ENCODE measurements at regions not wholly inside any gene's neighbourhood (a gene's known extent, or its start where the extent isn't known, plus 50 kb on each side); places are given as distances from the start of the nearest gene placed in this dataset.
"Not testable (repeated sequence)": the region's sequence is repeated elsewhere in the genome, so short reads cannot be mapped to it uniquely, and the experiment has no call there.

DNA sequence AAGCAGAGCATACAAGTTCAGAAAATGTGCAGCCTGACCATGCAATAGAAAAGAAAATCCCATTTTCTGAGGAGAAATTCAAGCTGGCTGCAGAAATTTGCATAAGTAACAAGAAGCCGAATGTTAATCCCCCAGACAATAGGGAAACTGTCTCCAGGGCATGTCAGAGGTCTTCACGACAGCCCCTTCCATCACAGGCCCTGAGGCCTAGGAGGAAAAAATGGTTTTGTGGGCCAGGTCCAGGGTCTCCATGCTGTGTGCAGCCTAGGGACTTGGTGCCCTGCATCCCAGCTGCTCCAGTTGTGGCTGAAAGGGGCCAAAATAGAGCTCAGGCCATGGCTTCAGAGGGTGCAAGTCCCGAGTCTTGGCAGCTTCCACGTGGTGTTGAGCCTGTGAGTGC, 225.8 kb upstream of the MSX2 start:
- DNase-seq: not testable (repeated sequence)

DNA sequence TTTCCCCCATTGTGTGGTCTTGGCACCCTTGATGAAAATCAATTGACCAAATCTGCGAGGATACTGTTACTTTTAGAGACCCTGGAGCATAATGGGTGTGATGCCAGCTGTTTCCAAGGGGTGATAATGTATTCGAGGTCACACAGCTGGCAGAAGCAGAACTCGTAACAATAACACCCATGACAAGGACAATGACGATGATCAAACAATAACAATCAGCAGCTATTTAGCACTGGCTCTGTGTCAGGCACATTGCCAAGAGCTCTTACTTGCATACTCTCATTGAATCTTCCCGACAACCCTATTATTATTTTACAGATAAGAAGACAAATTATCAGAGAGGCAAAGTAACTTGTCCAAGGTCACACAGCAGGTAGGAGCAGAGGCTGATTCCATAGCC, 223.7 kb upstream of the MSX2 start:
- no peak for DNase-seq

- no peak for DNase-seq
These were observed 222.8 kb upstream of the MSX2 start for GRCh38 chr5:174501461-174502069.

GRCh38 chr5:174503086-174503460, 221.3 kb upstream of the MSX2 start:
- no peak for DNase-seq

DNA sequence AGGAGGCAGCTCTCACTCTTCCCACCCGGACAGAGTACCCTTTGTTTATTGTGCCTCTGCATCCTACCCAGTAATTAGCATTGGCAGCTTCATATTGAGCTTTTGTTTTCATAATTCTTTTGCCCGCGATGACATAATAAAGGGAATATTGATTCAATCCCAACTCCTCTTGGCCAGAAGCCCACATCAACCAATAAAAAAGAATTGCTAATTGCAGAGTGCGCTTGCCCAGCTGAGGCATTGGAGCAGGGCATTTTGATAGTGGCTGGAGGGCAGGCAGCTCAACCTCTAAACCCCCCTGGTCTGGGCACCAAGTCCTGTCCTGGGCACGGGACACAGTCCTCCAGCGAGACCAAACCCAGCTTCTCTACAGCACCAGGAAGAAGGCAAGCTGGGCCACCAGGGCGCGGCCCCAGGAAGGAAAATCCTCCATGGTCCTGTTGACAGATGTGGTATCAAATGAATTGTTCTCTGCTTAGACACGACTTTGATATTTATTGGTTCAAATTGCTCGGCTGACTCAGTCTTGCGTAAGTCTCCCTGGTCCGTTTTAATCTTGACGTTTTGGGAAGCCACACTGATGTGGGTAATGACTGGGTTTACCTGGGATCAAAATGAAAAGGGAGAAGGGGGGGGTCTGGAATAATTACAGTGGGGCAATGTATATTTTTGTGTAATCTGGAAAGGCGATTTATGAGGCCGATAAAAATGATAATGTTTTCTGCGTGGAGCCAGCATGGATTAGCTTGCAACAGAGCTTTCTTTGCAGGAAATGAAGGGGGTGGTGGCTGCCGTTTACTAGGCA, 220.7 kb upstream of the MSX2 start:
- DNase-seq: no peak

DNA sequence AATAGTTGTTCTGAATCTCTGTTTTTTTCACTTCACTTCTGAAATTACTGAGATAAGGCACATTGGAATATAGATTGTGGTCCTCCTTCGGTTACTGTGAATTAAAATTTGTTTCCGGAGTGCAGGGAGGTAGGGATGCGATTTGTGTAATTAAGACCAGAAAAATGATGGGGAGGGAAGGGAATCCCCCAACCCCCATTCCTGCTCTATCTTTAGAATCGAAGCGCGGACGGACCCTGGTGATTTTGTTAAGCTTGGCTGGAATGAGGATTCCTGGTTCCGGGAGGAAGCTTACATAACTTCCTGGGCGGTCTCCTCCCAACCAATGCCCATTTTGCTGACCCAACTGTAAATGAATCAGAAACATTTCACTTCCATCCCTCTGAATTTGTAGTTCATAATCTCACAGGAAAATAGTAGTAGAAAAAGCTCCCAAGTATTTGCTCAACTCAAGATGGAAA, 220.1 kb upstream of the MSX2 start:
- DNase-seq: no peak

- DNase-seq: no peak
These were observed 218.8 kb upstream of the MSX2 start for GRCh38 chr5:174505621-174506020.

- not testable (repeated sequence) for DNase-seq
These were observed 213.5 kb upstream of the MSX2 start for GRCh38 chr5:174510782-174511453.

GRCh38 chr5:174511714-174512253, 212.6 kb upstream of the MSX2 start:
- no peak for DNase-seq

GRCh38 chr5:174514325-174514724, 210.1 kb upstream of the MSX2 start:
- no peak for DNase-seq

- DNase-seq: no peak
These were observed 209.4 kb upstream of the MSX2 start for GRCh38 chr5:174514983-174515394.

- DNase-seq: no peak
These were observed 207.6 kb upstream of the MSX2 start for GRCh38 chr5:174516741-174517140.

GRCh38 chr5:174518512-174518911, 205.9 kb upstream of the MSX2 start:
- no peak for DNase-seq

- DNase-seq: no peak
These were observed 203.7 kb upstream of the MSX2 start for GRCh38 chr5:174520420-174521396.

DNA sequence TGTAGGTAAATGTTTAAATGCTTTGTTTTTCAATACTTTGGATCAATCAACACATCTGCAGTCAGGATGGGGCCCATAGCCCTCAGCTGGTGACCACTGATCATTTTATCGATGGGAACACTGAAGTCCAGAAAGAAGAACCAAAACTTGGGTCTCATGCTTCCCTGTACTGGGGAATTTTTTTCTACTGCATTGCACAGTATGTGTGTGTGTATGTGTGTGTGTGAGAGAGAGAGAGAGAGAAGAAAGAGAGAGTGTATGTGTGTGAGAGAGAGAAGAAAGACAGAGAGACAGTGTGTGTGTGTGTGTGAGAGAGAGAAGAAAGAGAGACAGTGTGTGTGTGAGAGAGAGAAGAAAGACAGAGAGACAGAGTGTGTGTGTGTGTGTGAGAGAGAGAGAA, 202.9 kb upstream of the MSX2 start:
- DNase-seq: no peak

GRCh38 chr5:174522480-174523260, 201.7 kb upstream of the MSX2 start:
- DNase-seq: no peak

DNA sequence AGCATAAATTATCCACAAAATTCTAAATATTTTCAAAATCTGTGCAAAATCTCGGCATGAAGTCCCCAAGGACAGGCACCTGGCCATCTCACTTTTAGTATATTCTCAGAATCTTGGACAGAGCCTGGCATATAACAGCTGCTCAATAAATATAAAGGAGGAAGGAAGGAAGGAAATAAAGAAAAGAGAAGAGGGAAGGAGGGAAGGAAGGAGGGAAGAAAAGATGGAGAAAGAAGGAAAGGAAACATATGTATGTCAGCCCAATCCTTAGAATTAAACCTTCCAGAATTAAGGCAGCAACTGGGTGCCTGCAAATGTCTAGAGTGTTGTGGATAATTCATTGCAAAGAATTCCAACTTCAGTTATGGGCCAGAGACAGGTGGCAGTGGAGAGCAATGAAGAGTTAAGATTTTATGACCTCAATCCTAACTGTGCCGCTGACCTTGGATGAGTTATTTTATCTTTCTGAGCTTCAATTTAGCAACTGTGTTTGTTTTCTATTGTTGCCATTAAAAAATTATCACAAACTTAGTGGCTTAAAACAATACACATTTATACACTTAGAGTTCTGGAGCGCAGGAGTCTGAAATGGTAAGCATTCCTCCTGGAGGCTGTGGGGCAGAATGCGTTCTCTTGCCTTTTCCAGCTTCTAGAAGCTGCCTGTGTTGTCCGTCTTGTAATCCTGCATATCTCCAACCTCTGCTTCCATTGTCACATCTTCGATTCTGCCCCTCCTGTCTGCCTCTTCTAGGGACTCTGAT, 200.9 kb upstream of the MSX2 start:
- DNase-seq: no peak

DNA sequence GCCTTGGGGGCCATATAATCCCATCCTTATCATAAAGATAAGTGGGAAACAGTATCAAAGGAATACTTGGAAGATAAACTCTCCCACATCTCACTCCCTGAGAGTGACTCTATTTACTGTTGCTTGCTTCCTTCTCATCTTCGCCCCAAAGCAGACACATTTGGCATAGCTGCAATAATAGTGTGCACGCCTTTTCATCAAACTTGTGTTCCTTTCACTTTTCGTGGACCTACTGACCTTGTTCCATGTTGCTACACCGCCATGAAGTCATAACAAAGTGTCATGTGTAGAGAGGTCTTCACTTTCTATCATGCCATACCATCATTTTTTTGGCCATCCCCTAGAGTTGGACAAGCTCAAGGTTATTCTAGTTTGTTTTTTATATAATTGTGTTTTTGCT, 200.0 kb upstream of the MSX2 start:
- DNase-seq: no peak

- no peak for DNase-seq
These were observed 198.2 kb upstream of the MSX2 start for GRCh38 chr5:174526177-174526576.

DNA sequence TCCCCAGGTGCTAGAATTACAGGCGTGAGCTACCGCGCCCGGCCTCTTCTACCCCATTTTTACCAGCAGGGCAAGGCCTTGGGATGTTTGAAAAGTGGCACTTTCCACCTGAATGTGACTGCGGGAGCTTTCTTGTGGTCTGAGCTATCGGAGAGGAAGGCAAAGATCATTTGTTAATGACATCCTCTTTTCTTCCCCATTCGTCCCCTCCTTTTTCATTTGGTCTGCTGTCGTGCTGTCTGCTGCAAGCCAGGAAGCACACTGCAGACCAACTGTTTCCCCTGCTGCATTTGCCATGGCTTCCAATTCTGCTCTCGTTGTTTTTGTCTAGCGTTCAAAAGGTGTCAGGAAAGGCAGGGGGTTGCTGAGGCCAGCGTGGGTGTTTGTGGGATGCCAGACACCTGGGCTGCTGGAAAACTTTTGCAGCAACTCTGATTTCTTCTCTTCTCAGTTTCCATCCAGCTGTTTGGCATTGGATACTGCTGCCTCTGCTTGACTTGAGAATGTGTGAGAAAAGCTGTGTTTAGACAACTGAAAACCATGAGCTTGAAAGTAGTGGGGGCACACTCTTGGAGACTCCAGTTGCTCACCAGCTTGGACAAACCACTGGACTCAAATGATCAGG, 196.4 kb upstream of the MSX2 start:
- no peak for DNase-seq
